HCT116 (cell line): ENCODE measurements at regions not wholly inside any gene's neighbourhood (a gene's known extent, or its start where the extent isn't known, plus 50 kb on each side); places are given as distances from the start of the nearest gene placed in this dataset.

Source experiments
- CTCF ChIP-seq, 3 experiments: fragments of 200-600 bp in 1 of 3; sonication (generic) in 1 of 3; IDR thresholded peaks in 2 of 3; conservative IDR thresholded peaks in 1 of 3; 2 replicates each; pipeline ENCODE4 v1.5.1; 2012 to 2017; ENCODE audit warnings: low read depth in 2 of 3, low read length in 2 of 3, antibody characterized with exemption in 1 of 3, borderline replicate concordance in 1 of 3, control low read depth in 1 of 3, mild to moderate bottlenecking in 1 of 3, mixed read lengths in 1 of 3, mixed run types in 1 of 3, moderate library complexity in 1 of 3; ENCODE audit not compliant: insufficient read depth in 1 of 3
- EGR1 ChIP-seq: IDR thresholded peaks from 2 replicates; pipeline ENCODE4 v1.6.1; 2012; ENCODE audit warnings: low read depth
- MAX ChIP-seq: IDR thresholded peaks from 2 replicates; pipeline ENCODE4 v1.6.1; 2012
- SP1 ChIP-seq: IDR thresholded peaks from 2 replicates; pipeline ENCODE4 v1.6.1; 2012; ENCODE audit warnings: low read depth
- SRF ChIP-seq: IDR thresholded peaks from 2 replicates; pipeline ENCODE4 v1.6.1; 2012; ENCODE audit warnings: low read depth
- ZNF274 ChIP-seq: fragments of 200-500 bp; sonication (Bioruptor generic); IDR thresholded peaks from 2 replicates; pipeline ENCODE4 v1.6.1; 2014; ENCODE audit warnings: mild to moderate bottlenecking, low read depth, low read length, inconsistent platforms

DNA sequence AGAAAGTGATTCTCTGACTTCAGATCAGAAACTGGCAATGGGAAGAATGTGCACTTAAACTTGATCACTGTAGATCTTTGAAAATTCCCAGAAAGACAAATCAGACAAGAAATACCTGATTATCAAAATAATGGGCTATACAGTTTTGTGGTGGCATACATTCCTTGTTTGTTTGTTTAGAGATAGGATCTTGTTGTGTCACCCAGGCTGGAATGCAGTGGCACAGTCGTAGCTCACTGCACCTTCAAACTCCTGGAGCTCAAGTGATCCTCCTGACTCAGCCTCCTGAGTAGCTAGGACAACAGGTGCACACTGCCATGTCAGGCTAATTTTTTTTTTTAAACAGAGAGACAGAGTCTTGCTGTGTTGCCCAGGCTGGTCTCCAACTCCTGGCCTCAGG is 81.0 kb upstream of the SPRY1 start:
- no peak for TF ChIP-seq CTCF (IDR thresholded peaks at IDR 0.05 in 2 of 3, conservative IDR thresholded peaks at IDR 0.05 in 1 of 3; ENCODE audit: borderline replicate concordance in 1 of 3, insufficient read depth in 1 of 3, low read depth in 2 of 3, low read length in 2 of 3)
- no peak for TF ChIP-seq SP1
- TF ChIP-seq SRF, result no peak
- TF ChIP-seq MAX, result no peak
- no peak for TF ChIP-seq ZNF274
- no peak for TF ChIP-seq EGR1
